HG03066 (cell line): ENCODE measurements at regions not wholly inside any gene's neighbourhood (a gene's known extent, or its start where the extent isn't known, plus 50 kb on each side); places are given as distances from the start of the nearest gene placed in this dataset.

ENCODE experiments used
- ATAC-seq: cut with Tn5 transposase; IDR thresholded peaks from one replicate; pipeline ENCODE4 v1.9.1; 2021; ENCODE audit warnings: low read depth; ENCODE audit not compliant: unreplicated experiment

GRCh38 chr4:45795135-45795534, 328.7 kb downstream of the GABRG1 start:
- ATAC-seq: no peak

GRCh38 chr4:45778514-45778913, 345.3 kb downstream of the GABRG1 start:
- no peak for ATAC-seq

- no peak for ATAC-seq
Measured at GRCh38 chr4:45776146-45776545, 347.7 kb downstream of the GABRG1 start.

DNA sequence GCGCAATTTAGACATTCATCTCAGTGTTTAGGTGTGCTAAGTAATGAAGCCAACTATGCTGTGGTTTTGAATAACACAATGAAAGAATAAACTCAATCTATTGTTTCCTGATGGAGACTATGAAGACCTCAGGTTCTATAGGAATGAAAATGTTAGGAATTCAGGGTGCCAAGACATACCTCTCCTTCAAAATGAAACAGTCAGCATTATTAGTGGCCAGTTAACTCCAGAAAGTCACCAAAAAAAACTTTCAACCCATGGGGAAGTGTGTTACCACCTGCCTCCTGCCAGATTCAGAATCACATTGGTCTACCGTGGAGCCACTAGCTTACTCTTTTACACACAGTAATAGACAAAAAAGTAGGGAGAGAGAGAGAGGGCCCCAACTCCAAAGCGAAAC, 352.9 kb downstream of the GABRG1 start:
- ATAC-seq: no peak

GRCh38 chr4:45765521-45765920, 358.3 kb downstream of the GABRG1 start:
- no peak for ATAC-seq

- ATAC-seq: no peak
Measured at GRCh38 chr4:45751877-45752530, 371.9 kb downstream of the GABRG1 start.

DNA sequence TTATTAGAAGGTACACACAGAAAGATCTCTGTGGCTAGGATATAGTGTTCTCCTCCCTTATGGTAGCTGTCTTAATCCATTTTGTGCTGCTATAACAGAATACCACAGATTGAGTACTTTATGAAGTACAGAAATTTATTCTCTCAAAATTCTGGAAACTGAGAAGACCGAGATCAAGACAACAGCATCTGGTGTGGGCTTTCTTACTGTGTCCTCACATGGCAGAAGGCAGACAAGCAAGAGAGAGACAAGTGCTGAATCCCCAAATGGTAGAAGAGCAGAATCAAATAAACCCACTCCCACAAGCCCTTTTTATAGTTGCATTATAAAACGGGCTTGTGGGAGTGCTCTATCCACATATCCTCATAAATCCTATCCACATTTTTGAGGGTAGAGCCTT, 373.1 kb downstream of the GABRG1 start:
- ATAC-seq: no peak

DNA sequence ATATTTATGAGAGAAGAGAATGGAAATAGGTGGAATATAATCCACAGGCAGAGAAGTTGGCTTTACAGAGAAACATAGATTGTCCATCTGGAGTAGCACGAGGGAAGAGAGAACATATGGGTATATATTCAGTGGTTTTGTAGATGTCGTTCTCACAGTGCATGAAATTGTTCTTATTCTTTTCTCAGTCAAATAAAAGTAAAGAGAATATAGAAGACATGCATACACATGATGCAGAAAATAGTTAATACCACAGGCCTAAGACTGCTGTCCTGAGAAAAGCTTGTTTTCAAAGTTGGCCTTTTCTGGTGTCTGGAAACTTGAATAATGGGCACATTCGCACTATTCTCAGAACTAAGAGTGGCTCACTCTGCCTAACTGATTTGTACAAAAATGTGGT, 378.1 kb downstream of the GABRG1 start:
- no peak for ATAC-seq

GRCh38 chr4:45741897-45742296, 382.0 kb downstream of the GABRG1 start:
- no peak for ATAC-seq

- ATAC-seq: no peak
Measured at GRCh38 chr4:45732161-45732560, 391.7 kb downstream of the GABRG1 start.

DNA sequence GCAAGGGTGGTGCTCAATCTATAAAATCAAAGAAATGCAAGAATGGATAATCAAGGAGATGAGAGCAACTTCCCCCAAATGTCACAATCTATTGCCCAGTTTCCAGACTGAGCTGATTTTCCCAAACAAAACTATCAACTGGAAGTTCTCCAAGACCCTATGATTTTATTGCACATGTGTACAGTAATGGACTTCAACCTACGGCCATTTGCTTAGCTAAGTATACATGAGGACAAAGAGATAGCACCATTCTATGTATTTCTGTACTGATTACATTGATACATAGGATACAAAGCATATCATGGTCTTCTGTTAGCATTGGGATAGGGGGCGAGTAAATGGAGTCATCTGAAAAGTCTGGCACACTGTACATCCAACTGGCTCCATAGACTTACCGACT, 407.8 kb downstream of the GABRG1 start:
- ATAC-seq: no peak

- ATAC-seq: no peak
Measured at GRCh38 chr4:45713996-45714395, 409.9 kb downstream of the GABRG1 start.

DNA sequence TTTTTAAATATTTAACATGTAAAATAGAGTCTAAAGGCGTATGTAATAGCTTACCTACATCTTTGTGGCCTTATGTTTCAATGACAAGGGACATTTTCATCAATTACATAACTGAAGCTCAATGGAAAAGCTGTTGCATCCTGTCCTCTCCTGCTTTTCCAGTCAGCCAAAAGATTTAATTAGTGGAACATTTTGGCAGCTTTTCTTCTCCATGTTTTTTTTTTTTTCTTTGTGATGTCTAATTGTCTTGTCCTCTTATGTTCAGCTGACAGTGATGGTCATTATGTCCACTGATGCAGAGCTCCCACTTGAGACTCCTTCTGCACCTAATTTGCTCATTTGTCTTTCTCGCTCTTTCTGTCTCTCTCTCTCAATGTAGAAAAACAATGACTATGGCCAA, 422.2 kb downstream of the GABRG1 start:
- ATAC-seq: no peak

DNA sequence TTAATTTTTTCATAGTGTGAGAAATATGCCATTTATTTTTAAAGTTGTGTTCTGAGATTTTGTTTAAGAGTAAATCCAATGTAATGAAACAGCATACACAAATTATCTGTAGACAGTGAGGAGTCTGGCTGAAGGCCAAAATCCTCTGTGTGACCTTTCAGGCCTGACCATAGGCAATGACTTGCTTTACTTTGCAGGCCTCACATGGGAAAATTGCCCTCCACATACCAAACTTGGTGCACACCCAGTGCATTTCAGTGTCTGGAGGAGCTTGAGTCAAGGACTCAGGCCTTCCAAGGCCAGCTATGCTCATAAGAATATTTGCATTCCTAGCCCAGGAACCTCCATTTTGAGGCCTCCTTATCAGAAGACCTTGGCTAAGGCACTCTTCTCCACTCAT, 430.1 kb downstream of the GABRG1 start:
- ATAC-seq: no peak

- no peak for ATAC-seq
Measured at GRCh38 chr4:45692131-45692735, 431.6 kb downstream of the GABRG1 start.

GRCh38 chr4:45688341-45688740, 435.5 kb downstream of the GABRG1 start:
- ATAC-seq: no peak

- ATAC-seq: no peak
Measured at GRCh38 chr4:45679411-45679810, 444.4 kb downstream of the GABRG1 start.

DNA sequence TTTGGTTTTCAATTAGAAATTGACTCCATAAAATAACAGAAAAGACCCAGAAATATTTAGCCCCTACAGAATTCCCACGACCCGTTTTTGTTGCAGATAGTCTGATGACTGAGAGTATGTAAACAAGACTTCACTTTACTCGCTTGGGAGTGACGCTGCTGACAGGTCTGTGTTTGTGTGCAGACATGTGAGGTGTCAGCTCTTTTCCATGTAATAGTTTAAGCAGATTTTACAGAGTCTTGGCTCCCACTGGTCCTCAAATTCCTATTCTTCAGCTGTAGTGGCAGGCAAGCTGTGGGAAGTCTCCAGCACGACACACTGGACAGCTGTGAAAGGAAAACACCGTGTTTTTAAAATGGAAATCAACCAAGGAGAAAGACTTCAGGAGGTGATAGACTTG, 455.7 kb downstream of the GABRG1 start:
- no peak for ATAC-seq

- ATAC-seq: no peak
Measured at GRCh38 chr4:45663628-45664081, 460.2 kb downstream of the GABRG1 start.

DNA sequence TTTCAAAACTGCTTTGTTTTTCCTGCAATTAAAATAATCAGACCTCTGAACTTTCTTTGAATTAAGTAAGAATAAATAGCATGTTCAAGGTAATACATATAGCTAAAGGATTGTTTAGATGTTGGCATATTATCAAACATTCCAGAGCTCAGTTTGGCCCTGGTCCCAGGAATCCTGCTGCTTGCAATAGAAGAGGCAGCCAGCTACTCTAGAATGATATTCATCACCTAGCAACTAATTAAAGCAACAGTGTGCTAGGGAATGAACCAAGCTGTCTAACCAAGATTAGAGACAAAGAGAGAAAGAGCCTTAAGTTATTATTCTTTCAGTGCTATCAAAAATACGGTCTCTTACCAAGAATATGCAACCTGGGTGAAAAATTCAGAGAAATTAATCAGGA, 460.9 kb downstream of the GABRG1 start:
- ATAC-seq: no peak

DNA sequence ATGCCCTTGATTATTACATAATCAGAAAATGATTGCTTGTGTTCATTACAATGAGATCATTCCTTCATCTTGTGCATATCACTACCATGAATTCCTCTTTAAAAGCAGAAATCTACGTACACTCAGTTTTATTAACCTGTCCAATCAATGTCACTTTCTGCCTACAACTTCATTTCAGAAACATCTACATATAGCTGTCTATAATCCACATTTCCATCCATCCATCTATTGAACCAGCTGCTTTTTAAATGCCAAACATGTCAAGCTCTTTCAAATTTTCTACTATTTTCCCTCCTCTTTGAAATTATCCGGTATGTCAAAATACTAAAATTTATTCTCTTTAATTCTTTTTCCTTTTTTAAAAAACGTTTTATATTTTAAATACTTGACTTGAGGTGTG, 462.0 kb downstream of the GABRG1 start:
- ATAC-seq: no peak

DNA sequence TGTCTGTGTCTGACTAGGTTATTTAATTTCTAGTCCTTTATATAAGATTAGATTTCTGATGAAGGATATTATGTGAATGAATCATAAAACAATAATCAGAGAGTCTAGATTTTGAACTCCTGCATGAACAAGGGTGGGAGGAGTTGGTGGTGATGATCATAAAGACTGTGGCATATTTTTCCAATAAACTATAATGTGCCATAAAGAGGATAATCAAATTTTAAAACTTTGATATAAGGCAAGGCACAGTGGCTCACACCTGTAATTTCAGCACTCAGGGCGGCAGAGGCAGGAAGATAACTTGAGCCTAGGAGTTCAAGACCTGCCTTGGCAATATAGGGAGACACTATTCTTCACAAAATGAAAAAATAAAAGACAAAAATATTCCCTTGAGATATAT, 473.3 kb downstream of the GABRG1 start:
- no peak for ATAC-seq

DNA sequence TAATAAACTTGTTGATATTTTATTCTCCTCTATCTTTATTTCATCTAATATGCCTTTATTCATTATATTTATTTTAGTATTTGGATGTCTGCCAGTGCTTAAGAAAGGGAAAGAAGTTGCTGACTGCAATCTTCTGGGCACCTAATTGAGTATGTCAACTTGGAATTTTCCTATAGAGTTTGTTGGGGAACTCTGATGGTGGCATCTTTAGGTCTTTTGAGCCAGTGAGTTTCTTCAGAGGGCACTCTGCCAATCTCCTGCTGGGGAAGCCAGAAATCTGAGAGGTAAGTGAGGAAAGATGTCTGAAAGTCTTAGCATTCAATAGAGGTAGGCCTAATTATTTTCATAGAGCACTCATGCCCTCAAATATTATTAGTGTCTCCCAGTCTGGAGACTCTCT, 475.0 kb downstream of the GABRG1 start:
- ATAC-seq: no peak
